H1 (cell line): ENCODE measurements at regions not wholly inside any gene's neighbourhood (a gene's known extent, or its start where the extent isn't known, plus 50 kb on each side); places are given as distances from the start of the nearest gene placed in this dataset.
A peak's percentile ranks its signal among the peaks of the same experiment; 100 is the strongest.

Source experiments
- CTCF ChIA-PET: fragments of 300-600 bp; sonication (Branson Sonifier 250); formaldehyde crosslinking; loops from one replicate; lab custom pipeline; 2021; ENCODE audit not compliant: partially characterized antibody; lab: Charles Lee
- POLR2A ChIA-PET: fragments of 300-600 bp; sonication (Branson Sonifier 250); formaldehyde crosslinking; loops from one replicate; lab custom pipeline; 2021; ENCODE audit warnings: inconsistent platforms; ENCODE audit not compliant: partially characterized antibody; lab: Charles Lee
- DNase-seq, 2 experiments: peaks; one replicate each; pipeline versions ENCODE4 v3.0.0 to v3.0.0-alpha.2; 2010 to 2022; ENCODE audit warnings: low spot score in 2 of 2, low read depth in 1 of 2, mixed read lengths in 1 of 2
- FAIRE-seq: peaks from 2 replicates; lab custom pipeline; 2011; peaks lifted over from hg19 to GRCh38; lab: Jason Lieb, UNC
- H2AFZ ChIP-seq: 2 replicates; pipeline ENCODE4 v1.8.1; 2012; ENCODE audit warnings: low read length, inconsistent platforms
- H2AK5ac ChIP-seq: 2 replicates; pipeline ENCODE4 v1.6.1; 2013; ENCODE audit warnings: low read depth, low read length
- H2BK120ac ChIP-seq: replicated peaks from 2 replicates; pipeline ENCODE3; 2013; ENCODE audit warnings: low read depth, low read length, inconsistent platforms
- H2BK12ac ChIP-seq: 2 replicates; pipeline ENCODE4 v1.6.1; 2013; ENCODE audit warnings: low read depth, low read length
- H2BK15ac ChIP-seq: 2 replicates; pipeline ENCODE4 v1.6.1; 2013; ENCODE audit warnings: low read length
- H2BK20ac ChIP-seq: 2 replicates; pipeline ENCODE4 v1.6.1; 2013; ENCODE audit warnings: low read length
- H2BK5ac ChIP-seq: 2 replicates; pipeline ENCODE4 v1.6.1; 2013; ENCODE audit warnings: low read depth, low read length
- H3K14ac ChIP-seq: 2 replicates; pipeline ENCODE4 v1.6.1; 2013; ENCODE audit warnings: inconsistent platforms; ENCODE audit not compliant: insufficient read length
- H3K18ac ChIP-seq: 2 replicates; pipeline ENCODE4 v1.6.1; 2013; ENCODE audit warnings: low read length; ENCODE audit errors: extremely low read depth
- H3K23ac ChIP-seq: 2 replicates; pipeline ENCODE4 v1.6.1; 2013; ENCODE audit warnings: inconsistent platforms; ENCODE audit not compliant: insufficient read length
- H3K23me2 ChIP-seq: 2 replicates; pipeline ENCODE4 v1.6.1; 2013; ENCODE audit warnings: low read depth, low read length
- H3K27ac ChIP-seq: 2 replicates; pipeline ENCODE4 v1.6.1; 2011; ENCODE audit warnings: low read depth, low read length, inconsistent platforms
- H3K27me3 ChIP-seq, 4 experiments: replicated peaks in 1 of 4; 1 replicate in 1 of 4; 2 replicates in 3 of 4; pipeline versions ENCODE4 v1.6.1 to v1.8.1; 2011 to 2013; ENCODE audit warnings: low read length in 3 of 4, mild to moderate bottlenecking in 3 of 4, inconsistent platforms in 2 of 4, mixed read lengths in 2 of 4, moderate library complexity in 1 of 4; ENCODE audit not compliant: control insufficient read depth in 3 of 4, insufficient read depth in 3 of 4; ENCODE audit errors: extremely low read depth in 1 of 4
- H3K36me3 ChIP-seq, 4 experiments: 2 replicates each; pipeline versions ENCODE4 v1.6.1 to v1.8.1; 2011 to 2013; ENCODE audit warnings: mild to moderate bottlenecking in 4 of 4, low read length in 3 of 4, moderate library complexity in 2 of 4, control low read depth in 1 of 4, inconsistent platforms in 1 of 4; ENCODE audit not compliant: insufficient read depth in 4 of 4, control insufficient read depth in 2 of 4
- H3K4ac ChIP-seq: replicated peaks from 2 replicates; pipeline ENCODE3; 2013; ENCODE audit warnings: low read length, low read depth, mixed read lengths, inconsistent platforms; ENCODE audit not compliant: insufficient read length
- H3K4me1 ChIP-seq, 4 experiments: replicated peaks in 1 of 4; 1 replicate in 1 of 4; 2 replicates in 3 of 4; pipeline versions ENCODE4 v1.6.1 to v1.8.1; 2011 to 2013; ENCODE audit warnings: low read length in 3 of 4, inconsistent platforms in 2 of 4, mixed read lengths in 1 of 4; ENCODE audit not compliant: insufficient read depth in 4 of 4, control insufficient read depth in 3 of 4
- H3K4me2 ChIP-seq, 2 experiments: 2 replicates each; pipeline versions ENCODE4 v1.6.1 to v1.8.1; 2011 to 2013; ENCODE audit warnings: low read depth in 2 of 2, low read length in 2 of 2, control low read depth in 1 of 2, inconsistent platforms in 1 of 2, mild to moderate bottlenecking in 1 of 2; ENCODE audit not compliant: insufficient read depth in 1 of 2
- H3K4me3 ChIP-seq, 4 experiments: fragments of 200-600, 300-600 bp in 1 of 4; sonication (generic), shearing (Covaris generic), sonication (Bioruptor Twin) in 1 of 4; 2 replicates each; pipeline versions ENCODE4 v1.5.1 to v1.8.1; 2011 to 2016; ENCODE audit warnings: low read length in 4 of 4, low read depth in 3 of 4, control low read depth in 2 of 4, inconsistent platforms in 2 of 4, mild to moderate bottlenecking in 2 of 4, mixed read lengths in 1 of 4, moderate library complexity in 1 of 4; ENCODE audit not compliant: insufficient read depth in 2 of 4; ENCODE audit errors: extremely low read depth in 1 of 4
- H3K56ac ChIP-seq: replicated peaks from 2 replicates; pipeline ENCODE3; 2013; ENCODE audit warnings: low read depth, mild to moderate bottlenecking, mixed read lengths, low read length, inconsistent platforms; ENCODE audit not compliant: insufficient read length
- H3K79me1 ChIP-seq: 2 replicates; pipeline ENCODE4 v1.6.1; 2013; ENCODE audit warnings: low read depth, low read length, control low read depth
- H3K79me2 ChIP-seq, 2 experiments: 2 replicates each; pipeline versions ENCODE4 v1.6.1 to v1.8.1; 2012 to 2013; ENCODE audit warnings: low read length in 2 of 2, mild to moderate bottlenecking in 2 of 2, inconsistent platforms in 1 of 2; ENCODE audit not compliant: insufficient read depth in 2 of 2, control insufficient read depth in 1 of 2
- H3K9ac ChIP-seq, 4 experiments: replicated peaks in 1 of 4; 1 replicate in 1 of 4; 2 replicates in 3 of 4; pipeline versions ENCODE4 v1.6.1 to v1.8.1; 2011 to 2013; ENCODE audit warnings: low read depth in 3 of 4, low read length in 3 of 4, control low read depth in 2 of 4, mild to moderate bottlenecking in 2 of 4, moderate library complexity in 2 of 4, inconsistent platforms in 1 of 4; ENCODE audit errors: extremely low read depth in 1 of 4
- H3K9me3 ChIP-seq, 2 experiments: 2 replicates each; pipeline versions ENCODE4 v1.6.1 to v1.8.1; 2012 to 2013; ENCODE audit warnings: mild to moderate bottlenecking in 2 of 2, moderate library complexity in 2 of 2, control low read depth in 1 of 2, inconsistent platforms in 1 of 2, low read depth in 1 of 2, low read length in 1 of 2, mixed read lengths in 1 of 2; ENCODE audit not compliant: insufficient read depth in 2 of 2
- H4K20me1 ChIP-seq, 2 experiments: replicated peaks in 1 of 2; 2 replicates each; pipeline versions ENCODE3 to v1.8.1; 2011 to 2013; ENCODE audit warnings: inconsistent platforms in 2 of 2, low read length in 2 of 2, mild to moderate bottlenecking in 1 of 2; ENCODE audit not compliant: insufficient read depth in 2 of 2, control insufficient read depth in 1 of 2
- H4K5ac ChIP-seq: 2 replicates; pipeline ENCODE4 v1.6.1; 2013; ENCODE audit warnings: low read length, low read depth, mixed read lengths, inconsistent platforms; ENCODE audit not compliant: insufficient read length
- H4K8ac ChIP-seq: 2 replicates; pipeline ENCODE4 v1.8.0; 2013; ENCODE audit warnings: mild to moderate bottlenecking, moderate library complexity, low read length, inconsistent platforms; ENCODE audit not compliant: insufficient read depth; ENCODE audit errors: extremely low read depth
- H4K91ac ChIP-seq: replicated peaks from 2 replicates; pipeline ENCODE3; 2013; ENCODE audit warnings: low read length, mixed read lengths, inconsistent platforms; ENCODE audit not compliant: insufficient read length
- BACH1 ChIP-seq: IDR thresholded peaks from 2 replicates; pipeline ENCODE4 v1.6.1; 2012; ENCODE audit warnings: low read length, improper control_type of control experiment
- CTBP2 ChIP-seq: IDR thresholded peaks from 2 replicates; pipeline ENCODE4 v1.7.0; 2011; ENCODE audit warnings: borderline replicate concordance, mild to moderate bottlenecking, moderate library complexity, mixed read lengths, low read length; ENCODE audit not compliant: insufficient read depth, insufficient read length
- GABPA ChIP-seq: IDR thresholded peaks from 2 replicates; pipeline ENCODE4 v1.6.1; 2011; ENCODE audit warnings: mild to moderate bottlenecking, low read length, moderate library complexity, borderline replicate concordance; ENCODE audit not compliant: insufficient read depth
- JUN ChIP-seq: IDR thresholded peaks from 2 replicates; pipeline ENCODE4 v1.6.1; 2011; ENCODE audit warnings: low read depth, mild to moderate bottlenecking, improper control_type of control experiment, low read length
- KDM1A ChIP-seq: fragments of 200-600, 300-600 bp; sonication (generic); IDR thresholded peaks from 2 replicates; pipeline ENCODE4 v1.7.1; 2016; ENCODE audit warnings: mild to moderate bottlenecking, low read length, borderline replicate concordance
- MAFK ChIP-seq: IDR thresholded peaks from 2 replicates; pipeline ENCODE4 v1.6.1; 2012; ENCODE audit warnings: low read depth, mild to moderate bottlenecking, improper control_type of control experiment, low read length
- RNF2 ChIP-seq: fragments of 200-900, 300-1000 bp; sonication (generic); IDR thresholded peaks from 2 replicates; pipeline ENCODE4 v1.7.1; 2016; ENCODE audit warnings: borderline replicate concordance, low read depth, mild to moderate bottlenecking, antibody characterized with exemption, low read length; ENCODE audit not compliant: poor library complexity, severe bottlenecking; ENCODE audit errors: missing control alignments
- SAP30 ChIP-seq: fragments of 300-600 bp; sonication (generic); IDR thresholded peaks from 2 replicates; pipeline ENCODE4 v1.7.1; 2012; ENCODE audit warnings: low read length, moderate library complexity, mild to moderate bottlenecking, inconsistent platforms; ENCODE audit not compliant: insufficient read depth, insufficient replicate concordance
- SP1 ChIP-seq: IDR thresholded peaks from 2 replicates; pipeline ENCODE4 v1.6.1; 2011; ENCODE audit warnings: low read depth, low read length
- TBP ChIP-seq: IDR thresholded peaks from 2 replicates; pipeline ENCODE4 v1.6.1; 2011; ENCODE audit warnings: low read depth, low read length, improper control_type of control experiment
- WGBS, 2 experiments: shearing (Covaris generic) in 1 of 2; methylation state at CpG; one replicate each; pipeline versions ENCODE4 v1.1.6 to v1.1.7; 2013 to 2015; ENCODE audit warnings: low lambda C conversion rate in 2 of 2, mixed read lengths in 2 of 2, inconsistent platforms in 1 of 2, low coverage in 1 of 2, missing lambda C conversion rate in 1 of 2; ENCODE audit not compliant: insufficient replicate concordance in 2 of 2, insufficient coverage in 1 of 2, insufficient read length in 1 of 2; ENCODE audit errors: extremely low coverage in 1 of 2, missing lambda C conversion rate in 1 of 2; 5-methylcytosine and 5-hydroxymethylcytosine counted together

DNA sequence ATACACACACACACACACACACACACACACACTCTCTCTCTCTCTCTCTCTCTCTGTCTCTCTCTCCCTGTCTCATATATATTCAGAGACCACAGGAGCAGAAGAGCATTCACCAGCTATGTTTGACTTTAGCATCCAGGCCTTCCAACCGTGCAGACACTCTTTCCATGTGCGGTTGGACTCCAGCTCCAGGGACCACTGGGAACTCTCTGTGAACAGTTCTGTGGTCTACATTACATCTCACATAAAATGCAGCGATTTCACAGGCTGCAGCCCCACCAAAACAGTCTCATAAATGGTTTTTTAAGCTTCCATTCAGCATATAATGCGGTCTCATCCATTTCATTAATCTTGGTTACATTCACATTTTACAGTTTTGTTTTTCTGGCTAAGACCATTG is 508.4 kb upstream of the SULF2 start:
- no peak overlapping the region for H3K23ac ChIP-seq
- no peak overlapping the region for H2BK15ac ChIP-seq
- H3K23me2 ChIP-seq, result peaks cover 2% of the 10 kb centered on the region; the same call in 1 of the 2 replicates
- H2BK20ac ChIP-seq, result peak overlapping the region; percentile 49; the same call in 1 of the 2 replicates
- WGBS, 2 experiments, result 92% methylated on average over 4 of the region's 4 CpGs; no CpG with 5 or more reads in 1 of the 2 experiments
- H2BK5ac ChIP-seq, result 0 out of 2 replicates have a peak overlapping the region, but pooled peaks have one; percentile 8
- no peak overlapping the region for H3K4ac ChIP-seq
- H3K4me1 ChIP-seq, result peaks cover 6 to 23% (median 11%) of the 10 kb centered on the region in 4 experiments
- H3K36me3 ChIP-seq, result no peaks in the 10 kb centered on the region
- no peaks in the 10 kb centered on the region for H3K79me2 ChIP-seq
- H3K56ac ChIP-seq, result no peak overlapping the region
- H4K91ac ChIP-seq, result no peak overlapping the region
- POLR2A ChIA-PET, result no interaction called here
- no peaks in the 10 kb centered on the region for H3K79me1 ChIP-seq
- no peak overlapping the region for H3K4me2 ChIP-seq
- no peak overlapping the region for H2AFZ ChIP-seq
- H2BK12ac ChIP-seq, result peak overlapping the region; percentile 86
- H3K14ac ChIP-seq, result no peak overlapping the region
- no peak overlapping the region for H4K5ac ChIP-seq
- no peaks in the 10 kb centered on the region for H4K20me1 ChIP-seq
- no peak for FAIRE-seq
- H3K9me3 ChIP-seq, result peaks cover 0 to 2% of the 10 kb centered on the region in 2 experiments; a peak in 1 of 4 replicates
- H4K8ac ChIP-seq, result no peak overlapping the region
- H3K27me3 ChIP-seq, result no peaks in the 10 kb centered on the region
- TF ChIP-seq BACH1 (no peak), KDM1A (no peak), RNF2 (no peak), SAP30 (no peak), TBP (no peak), MAFK (no peak), JUN (no peak), GABPA (no peak), SP1 (no peak), CTBP2 (no peak)
- TF ChIP-seq, all 59 proteins: peak for 0
- H3K18ac ChIP-seq, result no peak overlapping the region
- H3K9ac ChIP-seq, result no peak overlapping the region
- H2AK5ac ChIP-seq, result peak overlapping the region; percentile 17; the same call in 1 of the 2 replicates
- no peak for DNase-seq
- no peak overlapping the region for H3K27ac ChIP-seq
- no peak overlapping the region for H2BK120ac ChIP-seq
- no peak overlapping the region for H3K4me3 ChIP-seq
- CTCF ChIA-PET, result interaction anchor here (0.7 to 1.6 kb wide), 3 partner anchors 20 to 507 kb away, joined by 4 to 13 read pairs (median 5); no protein-coding TSS in a partner anchor
